IMR-90 (cell line): ENCODE measurements at regions not wholly inside any gene's neighbourhood (a gene's known extent, or its start where the extent isn't known, plus 50 kb on each side); places are given as distances from the start of the nearest gene placed in this dataset.

Experiments used
- ATAC-seq: fragments of 200-7000 bp; cut with Tn5 transposase; 2 replicates; pipeline ENCODE4 v1.9.1; 2020; ENCODE audit warnings: low read depth, mild to moderate bottlenecking, moderate library complexity
- BruUV-seq: library from RNA; stranded (reverse); fragments of 400-500 nt; replicated peaks from 2 replicates; lab custom pipeline; 2021; lab: Mats Ljungman, UMichigan
- CTCF ChIA-PET: fragments of 300-600 bp; formaldehyde crosslinking; extraction: SDS; loops from one replicate; lab custom pipeline; 2021; ENCODE audit warnings: antibody characterized with exemption; lab: Yijun Ruan, JAX
- POLR2A ChIA-PET: fragments of 300-600 bp; sonication (Branson Sonifier 250); formaldehyde crosslinking; loops from one replicate; lab custom pipeline; 2022; ENCODE audit warnings: antibody characterized with exemption; ENCODE audit not compliant: unreplicated experiment; lab: Charles Lee
- DNase-seq: peaks from one replicate; pipeline ENCODE4 v3.0.0; 2013
- H2AFZ ChIP-seq: replicated peaks from 2 replicates; pipeline ENCODE3; 2013; ENCODE audit warnings: low read length, mild to moderate bottlenecking; ENCODE audit not compliant: poor library complexity
- H2AK5ac ChIP-seq: 2 replicates; pipeline ENCODE4 v1.6.1; 2013; ENCODE audit warnings: low read depth, low read length, inconsistent platforms
- H2AK9ac ChIP-seq: replicated peaks from 2 replicates; pipeline ENCODE3; 2013; ENCODE audit warnings: mild to moderate bottlenecking, low read depth, low read length, moderate library complexity; ENCODE audit not compliant: poor library complexity
- H2BK120ac ChIP-seq: 2 replicates; pipeline ENCODE4 v1.6.1; 2013; ENCODE audit warnings: low read depth, low read length, inconsistent platforms
- H2BK15ac ChIP-seq: 3 replicates; pipeline ENCODE4 v1.6.1; 2013; ENCODE audit warnings: low read depth, low read length, inconsistent platforms
- H2BK20ac ChIP-seq: 2 replicates; pipeline ENCODE4 v1.6.1; 2013; ENCODE audit warnings: low read depth, mild to moderate bottlenecking, inconsistent platforms, low read length, moderate library complexity
- H2BK5ac ChIP-seq: 2 replicates; pipeline ENCODE4 v1.6.1; 2013; ENCODE audit warnings: mild to moderate bottlenecking, low read depth, low read length, inconsistent platforms; ENCODE audit not compliant: poor library complexity, severe bottlenecking
- H3K14ac ChIP-seq: replicated peaks from 2 replicates; pipeline ENCODE4 v1.6.1; 2013; ENCODE audit warnings: low read depth, low read length, inconsistent platforms
- H3K18ac ChIP-seq: 2 replicates; pipeline ENCODE4 v1.6.1; 2013; ENCODE audit warnings: low read depth, low read length, control low read depth
- H3K23ac ChIP-seq: 2 replicates; pipeline ENCODE4 v1.6.1; 2013; ENCODE audit warnings: low read depth, low read length, inconsistent platforms
- H3K27ac ChIP-seq: 2 replicates; pipeline ENCODE4 v1.5.1; 2013; ENCODE audit warnings: mild to moderate bottlenecking, control low read depth, low read length; ENCODE audit not compliant: insufficient read depth
- H3K27me3 ChIP-seq: 2 replicates; pipeline ENCODE4 v1.6.1; 2013; ENCODE audit warnings: low read length; ENCODE audit not compliant: control insufficient read depth, insufficient read depth
- H3K36me3 ChIP-seq: 2 replicates; pipeline ENCODE4 v1.6.1; 2013; ENCODE audit warnings: low read length, mixed read lengths; ENCODE audit not compliant: control insufficient read depth, insufficient read depth
- H3K4ac ChIP-seq: 2 replicates; pipeline ENCODE4 v1.6.1; 2013; ENCODE audit warnings: low read depth, low read length, inconsistent platforms
- H3K4me1 ChIP-seq: 2 replicates; pipeline ENCODE4 v1.6.1; 2013; ENCODE audit warnings: low read length, mixed read lengths; ENCODE audit not compliant: control insufficient read depth, insufficient read depth
- H3K4me2 ChIP-seq: 2 replicates; pipeline ENCODE4 v1.6.1; 2013; ENCODE audit warnings: low read depth, mild to moderate bottlenecking, control low read depth, low read length, moderate library complexity
- H3K4me3 ChIP-seq: 2 replicates; pipeline ENCODE4 v1.5.1; 2013; ENCODE audit warnings: low read depth, mild to moderate bottlenecking, control low read depth, low read length, moderate library complexity; ENCODE audit not compliant: insufficient read depth
- H3K56ac ChIP-seq: 2 replicates; pipeline ENCODE4 v1.6.1; 2013; ENCODE audit warnings: low read length, inconsistent platforms; ENCODE audit not compliant: insufficient read depth; ENCODE audit errors: extremely low read depth
- H3K79me1 ChIP-seq, 2 experiments: 2 replicates each; pipeline ENCODE4 v1.6.1; 2013; ENCODE audit warnings: low read length in 2 of 2, inconsistent platforms in 1 of 2, low read depth in 1 of 2
- H3K9ac ChIP-seq: 2 replicates; pipeline ENCODE4 v1.6.1; 2013; ENCODE audit warnings: low read depth, low read length, control low read depth
- H3K9me1 ChIP-seq: 2 replicates; pipeline ENCODE4 v1.6.1; 2013; ENCODE audit warnings: low read length, inconsistent platforms; ENCODE audit not compliant: insufficient read depth
- H3K9me3 ChIP-seq: 2 replicates; pipeline ENCODE4 v1.6.1; 2013; ENCODE audit warnings: low read length; ENCODE audit not compliant: control insufficient read depth, insufficient read depth
- H4K20me1 ChIP-seq: 2 replicates; pipeline ENCODE4 v1.6.1; 2013; ENCODE audit warnings: low read length, inconsistent platforms; ENCODE audit not compliant: insufficient read depth
- H4K5ac ChIP-seq: 2 replicates; pipeline ENCODE4 v1.6.1; 2013; ENCODE audit warnings: mild to moderate bottlenecking, low read depth, low read length, control low read depth
- H4K8ac ChIP-seq, 2 experiments: 2 replicates each; pipeline ENCODE4 v1.6.1; 2013; ENCODE audit warnings: low read depth in 2 of 2, low read length in 2 of 2, control low read depth in 1 of 2, inconsistent platforms in 1 of 2
- H4K91ac ChIP-seq: 2 replicates; pipeline ENCODE4 v1.6.1; 2013; ENCODE audit warnings: low read depth, low read length, inconsistent platforms; ENCODE audit not compliant: insufficient read depth
- BHLHE40 ChIP-seq: fragments of 150-350 bp; IDR thresholded peaks from 2 replicates; pipeline ENCODE4 v1.6.1; 2016; ENCODE audit warnings: mild to moderate bottlenecking, low read depth, low read length
- CEBPB ChIP-seq: IDR thresholded peaks from 2 replicates; pipeline ENCODE4 v1.6.1; 2012; ENCODE audit warnings: low read depth, low read length, improper control_type of control experiment
- CHD1 ChIP-seq: IDR thresholded peaks from 2 replicates; pipeline ENCODE4 v1.6.1; 2012; ENCODE audit warnings: low read depth, low read length, improper control_type of control experiment
- CTCF ChIP-seq: conservative IDR thresholded peaks from 2 replicates; pipeline ENCODE4 v1.5.1; 2012; ENCODE audit warnings: mild to moderate bottlenecking, low read depth, low read length, improper control_type of control experiment
- ELK1 ChIP-seq: fragments of 150-350 bp; IDR thresholded peaks from 2 replicates; pipeline ENCODE4 v1.6.1; 2016; ENCODE audit warnings: low read depth, mild to moderate bottlenecking, low read length, moderate library complexity, borderline replicate concordance
- FOS ChIP-seq: fragments of 150-350 bp; IDR thresholded peaks from 2 replicates; pipeline ENCODE4 v1.6.1; 2016; ENCODE audit warnings: low read depth, low read length
- MAFK ChIP-seq: IDR thresholded peaks from 2 replicates; pipeline ENCODE4 v1.6.1; 2012; ENCODE audit warnings: low read depth, low read length, improper control_type of control experiment
- MXI1 ChIP-seq: IDR thresholded peaks from 2 replicates; pipeline ENCODE4 v1.6.1; 2012; ENCODE audit warnings: low read depth, mild to moderate bottlenecking, low read length, moderate library complexity, borderline replicate concordance
- NFE2L2 ChIP-seq: fragments of 150-350 bp; IDR thresholded peaks from 2 replicates; pipeline ENCODE4 v1.6.1; 2016; ENCODE audit warnings: low read depth, mild to moderate bottlenecking, low read length
- POLR2A ChIP-seq: IDR thresholded peaks from 2 replicates; pipeline ENCODE4 v1.6.1; 2012; ENCODE audit warnings: mild to moderate bottlenecking, low read depth, low read length
- RAD21 ChIP-seq: IDR thresholded peaks from 2 replicates; pipeline ENCODE4 v1.6.1; 2012; ENCODE audit warnings: low read length, improper control_type of control experiment
- RCOR1 ChIP-seq: IDR thresholded peaks from 2 replicates; pipeline ENCODE4 v1.6.1; 2012; ENCODE audit warnings: mild to moderate bottlenecking, low read length, improper control_type of control experiment; ENCODE audit not compliant: insufficient replicate concordance
- RFX5 ChIP-seq: IDR thresholded peaks from 2 replicates; pipeline ENCODE4 v1.8.0; 2012; ENCODE audit warnings: low read depth, mild to moderate bottlenecking, low read length, moderate library complexity
- SMC3 ChIP-seq: fragments of 150-350 bp; IDR thresholded peaks from 2 replicates; pipeline ENCODE4 v1.6.1; 2016; ENCODE audit warnings: low read depth, mild to moderate bottlenecking, antibody characterized with exemption, low read length, moderate library complexity
- USF2 ChIP-seq: fragments of 150-350 bp; IDR thresholded peaks from 2 replicates; pipeline ENCODE4 v1.6.1; 2017; ENCODE audit warnings: mild to moderate bottlenecking, antibody characterized with exemption, low read length, low read depth
- WGBS, 2 experiments: methylation state at CpG; one replicate each; pipeline versions ENCODE4 v1.1.5 to v1.1.7; 2013; ENCODE audit warnings: missing lambda C conversion rate in 2 of 2; ENCODE audit not compliant: insufficient read length in 1 of 2; ENCODE audit errors: extremely low coverage in 2 of 2; 5-methylcytosine and 5-hydroxymethylcytosine counted together
- dilution Hi-C: fragments of 300-500 bp; cut with HindIII; formaldehyde crosslinking; loops from one replicate; pipeline ENCODE4 v1.14.3; 2018; ENCODE audit warnings: low sequenced_read_pairs; ENCODE audit not compliant: unreplicated experiment
- in situ Hi-C: fragments of 300-500 bp; cut with MboI; formaldehyde crosslinking; loops from 3 replicates; pipeline ENCODE4 v1.14.3; 2019; ENCODE audit warnings: low sequenced_read_pairs, inconsistent platforms, mixed read lengths
- intact Hi-C: fragments of 100-400 bp; cut with micrococcal nuclease; formaldehyde crosslinking; loops from 2 replicates; pipeline ENCODE4 v1.10.0; 2022

GRCh38 chr10:78456649-78457400 is 423.2 kb downstream of the RPS24 start:
- no peak overlapping the region for H3K4me3 ChIP-seq
- no peak overlapping the region for H3K27ac ChIP-seq
- H3K9me3 ChIP-seq: no peaks in the 10 kb centered on the region
- H3K56ac ChIP-seq: no peak overlapping the region
- H3K9ac ChIP-seq: no peak overlapping the region
- H2BK120ac ChIP-seq: peak overlapping the region; percentile 48; the same call in 1 of the 2 replicates
- H3K79me1 ChIP-seq: no peaks in the 10 kb centered on the region
- no peak overlapping the region; the same call in 1 of the 2 replicates for H2BK20ac ChIP-seq
- WGBS, 2 experiments: 96% methylated on average over 4 of the region's 13 CpGs; no CpG with 5 or more reads in 1 of the 2 experiments
- H3K27me3 ChIP-seq: no peaks in the 10 kb centered on the region
- no peak for ATAC-seq
- 0 out of 2 replicates have a peak overlapping the region, but pooled peaks have one; percentile 26 for H3K14ac ChIP-seq
- H2AK5ac ChIP-seq: peak overlapping the region; percentile 69
- H4K91ac ChIP-seq: peak overlapping the region; percentile 20; the same call in 1 of the 2 replicates
- H2AK9ac ChIP-seq: peak overlapping the region; percentile 49
- H4K8ac ChIP-seq: no peak overlapping the region
- no peaks in the 10 kb centered on the region for H4K20me1 ChIP-seq
- no peak overlapping the region for H3K23ac ChIP-seq
- H3K9me1 ChIP-seq: peaks cover 15% of the 10 kb centered on the region
- peak overlapping the region; percentile 22; the same call in 1 of the 3 replicates for H2BK15ac ChIP-seq
- DNase-seq: no peak
- H3K4me2 ChIP-seq: no peak overlapping the region
- H3K4me1 ChIP-seq: peaks cover 14% of the 10 kb centered on the region
- intact Hi-C loops (no loop called here), in situ Hi-C loops (no loop called here), dilution Hi-C loops (no loop called here)
- H3K4ac ChIP-seq: peak overlapping the region; percentile 52
- no peaks in the 10 kb centered on the region for H3K36me3 ChIP-seq
- H2AFZ ChIP-seq: no peak overlapping the region
- ChIA-PET POLR2A (no interaction called here), CTCF (no interaction called here)
- H3K18ac ChIP-seq: no peak overlapping the region
- H4K5ac ChIP-seq: no peak overlapping the region
- no peak overlapping the region for H2BK5ac ChIP-seq
- no TSS peak for BruUV-seq
- no peak for TF ChIP-seq RAD21
- TF ChIP-seq RFX5: no peak
- no peak for TF ChIP-seq MXI1
- no peak for TF ChIP-seq MAFK
- no peak for TF ChIP-seq RCOR1
- no peak for TF ChIP-seq CTCF
- TF ChIP-seq ELK1: no peak
- no peak for TF ChIP-seq CHD1
- TF ChIP-seq USF2: no peak
- no peak for TF ChIP-seq BHLHE40
- no peak for TF ChIP-seq SMC3
- TF ChIP-seq POLR2A: no peak
- no peak for TF ChIP-seq CEBPB
- no peak for TF ChIP-seq FOS
- TF ChIP-seq NFE2L2: no peak
